ENCODE measurements at regions not wholly inside any gene's neighbourhood (a gene's known extent, or its start where the extent isn't known, plus 50 kb on each side); places are given as distances from the start of the nearest gene placed in this dataset.

DNA sequence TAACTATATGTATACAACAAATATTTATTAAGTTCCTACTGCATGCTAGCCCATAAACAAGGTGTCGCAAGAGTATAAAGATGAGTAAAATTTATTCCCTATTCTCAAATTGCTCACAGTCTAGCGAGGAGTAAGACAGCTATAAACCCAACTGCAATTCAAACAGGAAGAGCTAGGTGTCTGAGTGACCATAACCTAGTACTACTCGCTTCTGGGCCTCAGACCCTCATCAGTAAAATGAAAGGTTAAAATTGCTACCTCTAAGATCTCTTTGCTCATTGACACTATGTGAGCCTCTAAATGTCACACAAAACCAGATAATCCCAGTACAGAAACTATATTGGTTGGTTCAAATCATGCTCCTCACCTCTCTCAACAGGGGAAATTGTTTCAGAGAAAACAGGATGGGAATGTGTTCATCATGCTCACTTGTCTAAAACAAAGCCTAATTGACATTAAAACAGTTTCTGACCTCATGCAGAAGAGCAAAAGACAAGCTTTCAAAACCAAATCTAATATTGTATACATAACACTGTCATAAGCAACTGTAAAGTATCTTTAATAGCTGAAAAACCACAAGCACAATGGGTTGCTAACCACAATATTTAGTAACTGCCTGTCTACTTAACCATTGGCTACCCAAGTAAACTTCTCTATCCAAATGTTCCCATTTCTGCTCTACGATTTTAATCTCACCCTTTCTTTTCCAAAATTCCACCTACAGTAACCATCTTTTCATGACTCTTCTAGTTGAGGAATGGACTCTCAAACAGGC lies 264.6 kb upstream of the FMR1 start:
- TF ChIP-seq BHLHE40 (IDR thresholded peaks at IDR 0.05; ENCODE audit: borderline replicate concordance) (no peak), ZNF384 (IDR thresholded peaks at IDR 0.05) (no peak), FOXM1 (IDR thresholded peaks at IDR 0.05; ENCODE audit: borderline replicate concordance) (no peak), FOXK2 (IDR thresholded peaks at IDR 0.05) (no peak), ELF4 (IDR thresholded peaks at IDR 0.05) (no peak), TARDBP (IDR thresholded peaks at IDR 0.05) (no peak), FOXA1 (IDR thresholded peaks at IDR 0.05) (no peak), SP1 (IDR thresholded peaks at IDR 0.05) (no peak), ARNT (IDR thresholded peaks at IDR 0.05) (no peak), NFRKB (IDR thresholded peaks at IDR 0.05) (no peak), HDGF (IDR thresholded peaks at IDR 0.05; ENCODE audit: borderline replicate concordance) (no peak)
